ENCODE measurements at regions not wholly inside any gene's neighbourhood (a gene's known extent, or its start where the extent isn't known, plus 50 kb on each side); places are given as distances from the start of the nearest gene placed in this dataset.
A peak's percentile ranks its signal among the peaks of the same experiment; 100 is the strongest.
"Not testable (repeated sequence)": the region's sequence is repeated elsewhere in the genome, so short reads cannot be mapped to it uniquely, and the experiment has no call there.

- DNase-seq, result no peak
These were observed 2832.9 kb upstream of the PCDH20 start for GRCh38 chr13:64248371-64249065.

- DNase-seq, result no peak
These were observed 2823.7 kb upstream of the PCDH20 start for GRCh38 chr13:64239372-64239771.

- DNase-seq, result no peak
These were observed 2818.6 kb upstream of the PCDH20 start for GRCh38 chr13:64234255-64234654.

- no peak for DNase-seq
These were observed 2807.4 kb upstream of the PCDH20 start for GRCh38 chr13:64223016-64223415.

- no peak for DNase-seq
These were observed 2791.0 kb upstream of the PCDH20 start for GRCh38 chr13:64206430-64207225.

GRCh38 chr13:64202517-64202916, 2786.9 kb upstream of the PCDH20 start:
- no peak for DNase-seq

- DNase-seq, result no peak
These were observed 2781.6 kb upstream of the PCDH20 start for GRCh38 chr13:64197232-64197631.

- DNase-seq, result no peak
These were observed 2771.0 kb upstream of the PCDH20 start for GRCh38 chr13:64186503-64187250.

- DNase-seq, result no peak
These were observed 2770.4 kb upstream of the PCDH20 start for GRCh38 chr13:64186071-64186470.

- no peak for DNase-seq
These were observed 2765.1 kb upstream of the PCDH20 start for GRCh38 chr13:64180756-64181155.

GRCh38 chr13:64165826-64166225, 2750.2 kb upstream of the PCDH20 start:
- DNase-seq, result no peak

GRCh38 chr13:64164435-64164834, 2748.8 kb upstream of the PCDH20 start:
- no peak for DNase-seq

- no peak for DNase-seq
These were observed 2744.8 kb upstream of the PCDH20 start for GRCh38 chr13:64160479-64160878.

GRCh38 chr13:64158908-64159307, 2743.3 kb upstream of the PCDH20 start:
- DNase-seq, result no peak

- peak; percentile 5 for DNase-seq
These were observed 2738.9 kb upstream of the PCDH20 start for GRCh38 chr13:64154514-64154913.

GRCh38 chr13:64130600-64130999, 2715.0 kb upstream of the PCDH20 start:
- DNase-seq, result no peak

GRCh38 chr13:64130171-64130570, 2714.5 kb upstream of the PCDH20 start:
- DNase-seq, result no peak

- no peak for DNase-seq
These were observed 2712.2 kb upstream of the PCDH20 start for GRCh38 chr13:64127856-64128255.

- DNase-seq, result no peak
These were observed 2711.5 kb upstream of the PCDH20 start for GRCh38 chr13:64127192-64127591.

GRCh38 chr13:64121023-64121709, 2705.5 kb upstream of the PCDH20 start:
- DNase-seq, result not testable (repeated sequence)

- no peak for DNase-seq
These were observed 2684.3 kb upstream of the PCDH20 start for GRCh38 chr13:64099994-64100393.

GRCh38 chr13:64090311-64090710, 2674.7 kb upstream of the PCDH20 start:
- no peak for DNase-seq

GRCh38 chr13:64088491-64088890, 2672.8 kb upstream of the PCDH20 start:
- DNase-seq, result no peak

Data from NCI-H1694 treated with DMSO at 0.1 percent for 48 hours (cell line).